AG04449 (cell line): ENCODE measurements at regions not wholly inside any gene's neighbourhood (a gene's known extent, or its start where the extent isn't known, plus 50 kb on each side); places are given as distances from the start of the nearest gene placed in this dataset.

Source experiments
- CTCF ChIA-PET: fragments of 350-600 bp; formaldehyde crosslinking; extraction: SDS; loops from one replicate; lab custom pipeline; 2021; ENCODE audit warnings: antibody characterized with exemption; lab: Yijun Ruan, JAX
- POLR2A ChIA-PET: fragments of 400-600, 350-600 bp; formaldehyde crosslinking; extraction: SDS; loops from one replicate; lab custom pipeline; 2020; ENCODE audit warnings: antibody characterized with exemption, inconsistent platforms; lab: Yijun Ruan, JAX
- DNase-seq: peaks from one replicate; pipeline ENCODE4 v3.0.0-alpha.2; 2010; ENCODE audit warnings: low read depth, low spot score
- H3K4me3 ChIP-seq: 2 replicates; pipeline ENCODE4 v1.5.1; 2011; ENCODE audit warnings: low read depth, mild to moderate bottlenecking, control low read depth, low read length
- TF ChIP-seq, protein P1 (sequence below): IDR thresholded peaks from one replicate; pipeline ENCODE4 v1.5.1; 2011; ENCODE audit warnings: mild to moderate bottlenecking, moderate library complexity, low read length, control low read depth, inconsistent platforms; ENCODE audit not compliant: insufficient read depth; ENCODE audit errors: missing control alignments

DNA sequence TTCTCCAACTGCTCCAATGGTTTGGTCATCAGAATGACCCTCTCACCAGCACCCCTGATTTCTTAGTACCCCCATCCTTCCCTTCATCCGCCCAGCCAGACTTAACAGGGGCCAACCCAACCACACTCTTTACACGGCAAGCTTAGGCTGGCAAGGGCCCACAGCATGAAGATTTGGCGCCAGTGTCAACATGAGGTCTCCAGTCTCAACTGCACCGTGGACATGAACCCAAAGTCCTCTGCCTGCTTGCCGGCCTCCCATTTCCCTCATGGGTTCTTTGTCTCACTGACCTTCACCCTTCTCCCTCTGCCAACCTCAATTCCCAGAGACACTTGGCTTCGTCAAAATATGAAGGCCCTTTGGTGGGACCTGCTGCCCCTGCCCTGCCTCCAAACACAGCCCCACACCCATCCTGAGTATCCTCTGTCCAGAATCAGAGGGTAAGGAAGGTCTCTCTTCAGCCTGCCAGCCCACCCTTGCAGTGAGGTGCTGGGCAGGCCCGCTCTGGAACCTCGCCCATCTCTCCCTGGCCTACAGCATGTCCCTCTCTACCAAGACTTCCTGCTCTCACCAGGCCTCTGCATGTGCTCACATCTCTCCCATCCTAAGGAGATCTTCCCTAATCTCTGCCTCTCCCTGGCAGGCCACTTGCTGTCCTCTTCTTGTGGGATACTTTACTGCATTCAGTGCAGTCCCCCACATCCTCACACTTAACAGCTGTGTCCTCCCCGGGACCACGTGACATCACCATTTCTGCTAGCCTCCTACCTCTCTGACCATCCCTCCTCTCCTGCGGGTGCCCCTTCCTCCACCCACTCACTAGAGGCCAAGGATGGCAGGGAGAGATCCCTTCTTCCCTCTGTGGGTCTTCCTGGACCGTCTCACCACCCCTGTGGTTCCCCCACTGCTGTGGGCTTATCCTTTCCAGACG, 91.7 kb upstream of the ZMIZ1 start:
- TF ChIP-seq, protein P1, sequence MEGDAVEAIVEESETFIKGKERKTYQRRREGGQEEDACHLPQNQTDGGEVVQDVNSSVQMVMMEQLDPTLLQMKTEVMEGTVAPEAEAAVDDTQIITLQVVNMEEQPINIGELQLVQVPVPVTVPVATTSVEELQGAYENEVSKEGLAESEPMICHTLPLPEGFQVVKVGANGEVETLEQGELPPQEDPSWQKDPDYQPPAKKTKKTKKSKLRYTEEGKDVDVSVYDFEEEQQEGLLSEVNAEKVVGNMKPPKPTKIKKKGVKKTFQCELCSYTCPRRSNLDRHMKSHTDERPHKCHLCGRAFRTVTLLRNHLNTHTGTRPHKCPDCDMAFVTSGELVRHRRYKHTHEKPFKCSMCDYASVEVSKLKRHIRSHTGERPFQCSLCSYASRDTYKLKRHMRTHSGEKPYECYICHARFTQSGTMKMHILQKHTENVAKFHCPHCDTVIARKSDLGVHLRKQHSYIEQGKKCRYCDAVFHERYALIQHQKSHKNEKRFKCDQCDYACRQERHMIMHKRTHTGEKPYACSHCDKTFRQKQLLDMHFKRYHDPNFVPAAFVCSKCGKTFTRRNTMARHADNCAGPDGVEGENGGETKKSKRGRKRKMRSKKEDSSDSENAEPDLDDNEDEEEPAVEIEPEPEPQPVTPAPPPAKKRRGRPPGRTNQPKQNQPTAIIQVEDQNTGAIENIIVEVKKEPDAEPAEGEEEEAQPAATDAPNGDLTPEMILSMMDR, result no peak
- CTCF ChIA-PET, result no interaction called here
- no peak overlapping the region for H3K4me3 ChIP-seq
- POLR2A ChIA-PET, result no interaction called here
- no peak for DNase-seq

DNA sequence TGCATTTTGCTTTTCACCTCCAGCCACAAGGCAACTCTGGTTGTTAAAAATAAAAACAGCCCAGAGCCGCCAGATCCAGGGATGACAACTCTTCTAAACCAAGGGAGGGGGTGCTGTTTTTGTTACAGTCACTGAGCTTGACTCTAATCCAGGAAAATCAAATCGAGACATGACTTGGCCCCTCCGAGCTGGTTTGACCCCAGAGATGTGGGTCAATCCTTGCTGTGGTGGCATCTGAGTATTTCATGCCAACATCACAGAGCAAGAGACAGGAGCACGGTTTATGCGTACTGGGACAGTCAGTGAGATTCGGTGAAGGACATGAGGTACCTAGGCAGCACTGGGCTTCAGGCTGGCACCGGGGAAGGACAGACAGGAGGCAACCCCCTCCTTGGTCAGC, 88.8 kb upstream of the ZMIZ1 start:
- TF ChIP-seq, protein P1, result no peak
- ChIA-PET CTCF (interaction anchor here (0.7 kb wide), 1 partner anchor 11 kb away, joined by 4 read pairs; no protein-coding TSS in a partner anchor), POLR2A (no interaction called here)
- H3K4me3 ChIP-seq, result no peak overlapping the region
- DNase-seq, result no peak

DNA sequence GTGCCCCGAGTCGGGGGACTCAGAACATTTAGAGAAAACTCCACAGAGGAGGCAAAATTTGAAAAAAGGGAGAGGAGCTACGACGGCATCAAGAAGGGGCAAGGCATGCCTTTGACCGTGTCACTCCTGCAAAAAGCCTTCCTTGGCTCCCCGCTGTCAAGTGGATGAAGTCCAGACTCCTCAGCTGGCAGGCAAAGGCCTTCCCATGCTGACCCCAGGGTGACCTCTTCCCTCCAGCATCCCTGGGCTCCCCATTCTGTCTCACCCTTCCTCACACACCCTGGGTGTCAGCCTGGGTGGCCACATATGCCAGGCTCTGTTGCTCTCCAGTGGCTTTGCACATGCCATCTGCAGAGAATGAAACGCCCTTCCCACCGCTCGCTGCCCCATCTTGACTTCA, 88.4 kb upstream of the ZMIZ1 start:
- no peak overlapping the region for H3K4me3 ChIP-seq
- TF ChIP-seq, protein P1, result no peak
- ChIA-PET POLR2A (no interaction called here), CTCF (interaction anchor here (0.7 kb wide), 1 partner anchor 11 kb away, joined by 4 read pairs; no protein-coding TSS in a partner anchor)
- DNase-seq, result no peak

DNA sequence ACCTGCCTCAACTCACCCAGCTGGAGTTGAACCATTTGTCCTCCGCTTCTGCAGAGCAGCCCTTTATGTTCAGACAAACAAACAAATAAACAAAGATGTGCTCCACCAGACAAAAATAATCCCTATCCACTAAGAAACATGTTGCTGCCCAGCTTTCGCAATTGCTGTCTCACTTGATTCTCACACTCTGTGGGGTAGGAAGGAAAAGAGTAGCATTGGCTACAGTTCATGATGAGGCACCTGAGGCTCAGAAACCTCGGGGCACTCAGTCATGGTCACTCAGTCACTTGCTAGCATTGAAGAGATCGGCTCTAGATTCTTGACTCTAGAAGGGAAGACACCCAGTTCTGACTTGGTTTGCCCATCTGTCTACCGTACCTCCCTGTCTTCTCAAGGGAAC, 88.0 kb upstream of the ZMIZ1 start:
- ChIA-PET POLR2A (no interaction called here), CTCF (interaction anchor here (0.7 kb wide), 1 partner anchor 10 kb away, joined by 4 read pairs; no protein-coding TSS in a partner anchor)
- DNase-seq, result no peak
- H3K4me3 ChIP-seq, result no peak overlapping the region
- TF ChIP-seq, protein P1, result no peak

DNA sequence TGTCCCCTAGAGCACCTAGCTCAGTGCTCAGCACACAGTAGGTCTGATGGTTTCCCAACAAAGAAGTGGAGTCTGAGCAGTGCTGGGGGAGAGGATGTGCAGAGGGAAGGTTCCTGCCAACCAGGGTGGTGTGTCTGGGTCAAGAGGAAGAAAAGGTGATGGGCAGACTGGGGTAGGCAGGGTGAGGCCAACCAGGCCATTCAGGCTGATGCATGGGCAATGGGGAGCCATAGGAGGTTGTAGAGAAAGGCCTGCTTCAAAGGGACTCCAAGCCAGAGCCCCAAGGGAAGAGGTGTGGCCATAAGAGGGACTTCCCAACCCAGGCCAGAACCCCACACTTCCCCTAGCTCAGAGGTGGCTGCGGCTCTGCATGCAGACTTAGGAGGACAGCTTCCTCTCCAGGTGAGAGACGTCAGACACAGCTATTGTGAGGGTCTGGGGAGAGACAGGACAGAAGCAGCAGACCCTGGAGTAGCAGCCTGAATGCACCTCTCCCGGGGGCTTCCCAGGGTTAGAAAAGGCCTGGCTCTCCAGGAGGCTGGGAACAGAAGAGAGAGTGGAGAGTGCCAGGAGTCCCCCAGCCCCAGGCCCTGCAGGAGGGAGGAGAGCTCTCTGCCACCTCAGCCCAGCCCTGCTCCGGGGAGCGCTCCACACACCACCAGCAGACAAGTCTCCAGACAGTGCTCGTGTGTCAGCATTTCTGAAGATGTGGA, 87.4 kb upstream of the ZMIZ1 start:
- DNase-seq, result no peak
- ChIA-PET POLR2A (no interaction called here), CTCF (interaction anchor here (1.5 kb wide), 1 partner anchor 24 kb away, joined by 3 read pairs; no protein-coding TSS in a partner anchor)
- TF ChIP-seq, protein P1, result no peak
- no peak overlapping the region for H3K4me3 ChIP-seq

DNA sequence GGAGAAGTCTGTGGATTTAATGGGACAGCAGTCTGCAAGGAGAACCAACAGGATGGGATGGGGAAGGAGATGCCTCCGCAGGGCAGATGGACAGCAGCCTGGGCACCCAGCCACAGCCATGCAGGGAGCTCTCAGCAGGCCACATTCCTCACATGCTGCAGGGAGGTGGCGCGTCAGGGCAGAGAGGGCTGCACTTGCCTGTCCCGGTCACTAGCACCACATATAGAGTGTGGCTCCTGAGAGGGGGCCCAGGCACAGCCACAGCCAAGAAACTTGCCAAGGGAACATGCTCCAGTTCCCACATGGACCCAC, 86.8 kb upstream of the ZMIZ1 start:
- POLR2A ChIA-PET, result no interaction called here
- TF ChIP-seq, protein P1, result no peak
- no peak for DNase-seq
- CTCF ChIA-PET, result interaction anchor here (1.5 kb wide), 1 partner anchor 25 kb away, joined by 3 read pairs; no protein-coding TSS in a partner anchor
- no peak overlapping the region for H3K4me3 ChIP-seq
